ENCODE measurements at regions not wholly inside any gene's neighbourhood (a gene's known extent, or its start where the extent isn't known, plus 50 kb on each side); places are given as distances from the start of the nearest gene placed in this dataset.

GRCh38 chr20:4502756-4503155 is 183.5 kb upstream of the PRNP start:
- H3K27ac ChIP-seq (ENCODE audit: low read depth, low read length), result no peak overlapping the region
- POLR2A ChIA-PET (ENCODE audit: partially characterized antibody), result no interaction called here
- H4K8ac ChIP-seq (ENCODE audit: extremely low read depth, insufficient read depth, low read length), result no peak overlapping the region
- H3K36me3 ChIP-seq (ENCODE audit: control insufficient read depth in 2 of 4, insufficient read depth in 4 of 4, low read length in 3 of 4), result no peaks in the 10 kb centered on the region
- no peak overlapping the region for H4K91ac ChIP-seq (replicated peaks; ENCODE audit: insufficient read length, low read length)
- no peak overlapping the region for H3K4me2 ChIP-seq (ENCODE audit: insufficient read depth in 1 of 2, low read depth in 2 of 2, low read length in 2 of 2)
- no peak overlapping the region for H2AK5ac ChIP-seq (ENCODE audit: low read depth, low read length)
- CTCF ChIA-PET (ENCODE audit: partially characterized antibody), result no interaction called here
- no peaks in the 10 kb centered on the region for H3K79me1 ChIP-seq (ENCODE audit: low read depth, low read length)
- no peak overlapping the region for H3K56ac ChIP-seq (replicated peaks; ENCODE audit: insufficient read length, low read depth, low read length)
- H3K14ac ChIP-seq (ENCODE audit: insufficient read length), result no peak overlapping the region
- no peak overlapping the region for H3K4me3 ChIP-seq (ENCODE audit: extremely low read depth in 1 of 4, insufficient read depth in 2 of 4, low read depth in 3 of 4, low read length in 4 of 4)
- H3K9me3 ChIP-seq (ENCODE audit: insufficient read depth in 2 of 2, low read depth in 1 of 2, low read length in 1 of 2), result peaks cover 20 to 22% of the 10 kb centered on the region in 2 experiments
- H2BK15ac ChIP-seq (ENCODE audit: low read length), result no peak overlapping the region
- FAIRE-seq (no peak), DNase-seq (ENCODE audit: low read depth in 1 of 2, low spot score in 2 of 2) (no peak)
- no peak overlapping the region for H3K4ac ChIP-seq (replicated peaks; ENCODE audit: insufficient read length, low read depth, low read length)
- WGBS, 2 experiments (ENCODE audit: extremely low coverage in 1 of 2, insufficient coverage in 1 of 2, insufficient read length in 1 of 2, insufficient replicate concordance in 2 of 2, low coverage in 1 of 2, low lambda C conversion rate in 2 of 2, missing lambda C conversion rate in 1 of 2), result 91% methylated on average over 4 of the region's 4 CpGs; no CpG with 5 or more reads in 1 of the 2 experiments
- H3K18ac ChIP-seq (ENCODE audit: extremely low read depth, low read length), result no peak overlapping the region
- no peak overlapping the region for H3K9ac ChIP-seq (replicated peaks in 1 of 4; ENCODE audit: extremely low read depth in 1 of 4, low read depth in 3 of 4, low read length in 3 of 4)
- H3K23ac ChIP-seq (ENCODE audit: insufficient read length), result no peak overlapping the region
- H3K79me2 ChIP-seq (ENCODE audit: control insufficient read depth in 1 of 2, insufficient read depth in 2 of 2, low read length in 2 of 2), result no peaks in the 10 kb centered on the region
- H4K20me1 ChIP-seq (replicated peaks in 1 of 2; ENCODE audit: control insufficient read depth in 1 of 2, insufficient read depth in 2 of 2, low read length in 2 of 2), result no peaks in the 10 kb centered on the region
- peaks cover 0 to 5% (median 0%) of the 10 kb centered on the region in 4 experiments; a peak in 2 of 7 replicates for H3K4me1 ChIP-seq (replicated peaks in 1 of 4; ENCODE audit: control insufficient read depth in 3 of 4, insufficient read depth in 4 of 4, low read length in 3 of 4)
- no peak overlapping the region for H2AFZ ChIP-seq (ENCODE audit: low read length)
- H2BK20ac ChIP-seq (ENCODE audit: low read length), result no peak overlapping the region
- H4K5ac ChIP-seq (ENCODE audit: insufficient read length, low read depth, low read length), result no peak overlapping the region
- no peaks in the 10 kb centered on the region for H3K23me2 ChIP-seq (ENCODE audit: low read depth, low read length)
- no peak overlapping the region for H2BK120ac ChIP-seq (replicated peaks; ENCODE audit: low read depth, low read length)
- no peak overlapping the region for H2BK5ac ChIP-seq (ENCODE audit: low read depth, low read length)
- H3K27me3 ChIP-seq (replicated peaks in 1 of 4; ENCODE audit: control insufficient read depth in 3 of 4, extremely low read depth in 1 of 4, insufficient read depth in 3 of 4, low read length in 3 of 4), result no peaks in the 10 kb centered on the region
- no peak overlapping the region for H2BK12ac ChIP-seq (ENCODE audit: low read depth, low read length)
- TF ChIP-seq RBBP5 (IDR thresholded peaks at IDR 0.05; ENCODE audit: borderline replicate concordance, low read depth, low read length), result no peak
- no peak for TF ChIP-seq RFX5 (IDR thresholded peaks at IDR 0.05; ENCODE audit: borderline replicate concordance, low read depth, low read length)
- TF ChIP-seq SAP30 (IDR thresholded peaks at IDR 0.05; ENCODE audit: insufficient read depth, insufficient replicate concordance, low read length), result no peak
- no peak for TF ChIP-seq MAFK (IDR thresholded peaks at IDR 0.05; ENCODE audit: low read depth, low read length)
- TF ChIP-seq BACH1 (IDR thresholded peaks at IDR 0.05; ENCODE audit: low read length), result no peak
- TF ChIP-seq CTBP2 (IDR thresholded peaks at IDR 0.05; ENCODE audit: borderline replicate concordance, insufficient read depth, insufficient read length, low read length), result no peak
- no peak for TF ChIP-seq MAX (IDR thresholded peaks at IDR 0.05)
- TF ChIP-seq CBX8 (IDR thresholded peaks at IDR 0.05; ENCODE audit: borderline replicate concordance, low read depth, low read length), result no peak
- no peak for TF ChIP-seq SP4 (IDR thresholded peaks at IDR 0.05; ENCODE audit: low read length)
- no peak for TF ChIP-seq GABPA (IDR thresholded peaks at IDR 0.05; ENCODE audit: borderline replicate concordance, insufficient read depth, low read length)
- TF ChIP-seq BCL11A (IDR thresholded peaks at IDR 0.05; ENCODE audit: low read depth in 2 of 2, low read length in 2 of 2), result no peak
- TF ChIP-seq USF2 (IDR thresholded peaks at IDR 0.05; ENCODE audit: low read length), result no peak
- no peak for TF ChIP-seq HDAC2 (IDR thresholded peaks at IDR 0.05; ENCODE audit: borderline replicate concordance in 1 of 2, low read depth in 2 of 2, low read length in 2 of 2)

All from H1 (cell line).